GM12891 (cell line): ENCODE measurements at regions not wholly inside any gene's neighbourhood (a gene's known extent, or its start where the extent isn't known, plus 50 kb on each side); places are given as distances from the start of the nearest gene placed in this dataset.
A peak's percentile ranks its signal among the peaks of the same experiment; 100 is the strongest.

Source experiments
- PAX5 ChIP-seq: IDR thresholded peaks from 2 replicates; pipeline ENCODE4 v1.6.1; 2011; ENCODE audit warnings: low read length, moderate library complexity, mild to moderate bottlenecking; ENCODE audit not compliant: insufficient read depth, severe bottlenecking
- POLR2A ChIP-seq: IDR thresholded peaks from 2 replicates; pipeline ENCODE4 v1.6.1; 2011; ENCODE audit warnings: low read depth, low read length, control low read depth
- POLR2AphosphoS5 ChIP-seq: IDR thresholded peaks from 2 replicates; pipeline ENCODE4 v1.6.1; 2011; ENCODE audit warnings: low read depth, low read length, control low read depth
- POU2F2 ChIP-seq: IDR thresholded peaks from 2 replicates; pipeline ENCODE4 v1.6.1; 2011; ENCODE audit warnings: low read depth, mild to moderate bottlenecking, control low read depth, low read length, moderate library complexity
- SPI1 ChIP-seq: IDR thresholded peaks from 2 replicates; pipeline ENCODE4 v1.6.1; 2011; ENCODE audit warnings: low read depth, low read length, control low read depth
- TAF1 ChIP-seq: IDR thresholded peaks from 2 replicates; pipeline ENCODE4 v1.6.1; 2011; ENCODE audit warnings: low read depth, low read length, control low read depth

- TF ChIP-seq POLR2A (no peak), TAF1 (no peak), POLR2AphosphoS5 (no peak), PAX5 (no peak), SPI1 (peak; percentile 60; the same call in 1 of the 2 replicates), POU2F2 (no peak)
Observed at GRCh38 chr9:94449486-94449885, 105.4 kb upstream of the PCAT7 start.
